OCI-LY7 (cell line): ENCODE measurements at regions not wholly inside any gene's neighbourhood (a gene's known extent, or its start where the extent isn't known, plus 50 kb on each side); places are given as distances from the start of the nearest gene placed in this dataset.

Source experiments
- CTCF ChIP-seq: fragments of 200-600 bp; sonication (generic); conservative IDR thresholded peaks from 2 replicates; pipeline ENCODE4 v1.5.1; 2014; ENCODE audit warnings: mild to moderate bottlenecking, antibody characterized with exemption, low read length, moderate library complexity, mixed read lengths
- EZH2phosphoT487 ChIP-seq: fragments of 200-600 bp; sonication (generic); IDR thresholded peaks from 2 replicates; pipeline ENCODE4 v1.6.1; 2018; ENCODE audit warnings: low read depth, borderline replicate concordance, mild to moderate bottlenecking, mixed run types, antibody characterized with exemption, low read length, moderate library complexity, mixed read lengths

DNA sequence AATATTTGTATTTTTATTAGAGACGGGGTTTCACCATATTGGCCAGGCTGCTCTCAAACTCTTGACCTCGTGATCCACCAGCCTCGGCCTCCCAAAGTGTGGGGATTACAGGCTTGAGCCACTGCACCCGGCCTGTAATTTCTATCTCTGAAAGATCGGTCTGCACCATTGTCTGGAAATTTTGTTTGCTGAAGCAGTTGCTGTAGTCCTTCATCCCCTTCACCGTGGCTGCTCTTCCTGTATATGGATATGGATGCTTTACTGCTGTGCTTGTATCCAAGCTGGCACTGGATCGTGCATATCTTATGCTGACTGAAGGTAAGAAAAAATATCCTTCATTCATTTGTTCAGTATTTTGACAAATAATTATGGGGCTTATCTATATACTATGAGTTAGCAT lies 338.4 kb upstream of the GNPDA2 start:
- TF ChIP-seq CTCF (no peak), EZH2phosphoT487 (no peak)
